NCI-H2029 treated with DMSO at 0.1 percent for 48 hours (cell line): ENCODE measurements at regions not wholly inside any gene's neighbourhood (a gene's known extent, or its start where the extent isn't known, plus 50 kb on each side); places are given as distances from the start of the nearest gene placed in this dataset.
A peak's percentile ranks its signal among the peaks of the same experiment; 100 is the strongest.
"Not testable (repeated sequence)": the region's sequence is repeated elsewhere in the genome, so short reads cannot be mapped to it uniquely, and the experiment has no call there.

Source experiments
- DNase-seq: peaks from one replicate; lab custom pipeline; 2025; lab: John Stamatoyannopoulos, UW

DNA sequence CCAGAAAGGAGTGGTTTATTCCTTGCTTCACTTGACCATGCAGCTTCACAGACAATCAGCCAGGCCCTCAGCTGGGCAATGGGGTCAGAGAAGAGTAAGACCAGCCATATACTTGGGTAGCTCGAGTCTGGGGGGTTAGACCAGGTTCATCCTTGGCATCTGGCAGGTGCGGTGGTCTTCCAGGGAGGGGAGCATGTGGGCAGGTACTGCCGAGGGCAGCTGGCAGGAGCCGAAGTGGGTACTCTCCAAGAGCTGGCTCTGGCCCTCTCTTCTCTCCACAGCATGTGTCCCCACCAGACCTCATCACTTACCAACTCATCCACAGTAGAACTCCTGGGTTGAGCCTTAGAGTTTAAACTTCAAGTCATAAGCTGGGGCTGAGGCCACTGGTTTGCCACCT is 156.8 kb downstream of the FOXD2 start:
- no peak for DNase-seq

DNA sequence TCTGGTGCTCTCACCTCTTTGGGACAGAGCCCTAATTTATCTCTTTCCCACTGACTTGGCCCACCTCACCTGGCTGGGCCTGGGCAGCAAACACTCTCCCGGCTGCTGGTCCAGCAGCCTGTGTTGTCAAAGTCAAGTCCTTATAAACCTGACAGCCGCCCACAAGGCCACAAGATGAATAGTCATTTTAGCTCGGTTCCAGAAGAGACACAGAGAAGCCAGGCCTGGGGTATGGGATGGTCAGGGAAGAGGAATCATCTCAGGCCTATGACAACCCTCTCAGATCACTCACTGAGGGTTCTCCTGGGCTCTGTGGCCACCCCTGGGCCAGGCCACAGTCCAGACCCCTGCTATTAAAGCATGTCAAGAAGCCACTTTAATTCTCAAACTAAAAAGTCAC is 158.5 kb downstream of the FOXD2 start:
- no peak for DNase-seq

DNA sequence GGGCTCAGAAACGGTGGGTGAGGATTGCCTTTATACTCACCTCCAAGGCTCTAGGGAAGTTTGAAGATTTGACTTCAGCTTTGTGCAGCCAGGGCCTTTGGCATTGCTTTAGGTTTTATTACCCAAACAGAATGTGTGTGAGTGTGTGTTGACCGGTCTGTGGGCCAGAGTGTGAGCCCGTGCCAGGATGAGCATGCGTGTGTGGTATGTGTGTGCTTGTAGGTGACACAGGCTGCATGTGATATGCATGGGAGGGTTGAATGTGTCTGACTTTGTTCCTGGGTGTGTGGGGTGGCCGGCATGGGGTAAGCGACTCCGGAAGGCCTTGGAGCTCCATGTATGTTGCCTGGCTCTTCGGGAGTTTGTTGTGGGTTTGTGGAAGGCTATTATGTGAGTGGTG is 160.5 kb downstream of the FOXD2 start:
- DNase-seq, result no peak

DNA sequence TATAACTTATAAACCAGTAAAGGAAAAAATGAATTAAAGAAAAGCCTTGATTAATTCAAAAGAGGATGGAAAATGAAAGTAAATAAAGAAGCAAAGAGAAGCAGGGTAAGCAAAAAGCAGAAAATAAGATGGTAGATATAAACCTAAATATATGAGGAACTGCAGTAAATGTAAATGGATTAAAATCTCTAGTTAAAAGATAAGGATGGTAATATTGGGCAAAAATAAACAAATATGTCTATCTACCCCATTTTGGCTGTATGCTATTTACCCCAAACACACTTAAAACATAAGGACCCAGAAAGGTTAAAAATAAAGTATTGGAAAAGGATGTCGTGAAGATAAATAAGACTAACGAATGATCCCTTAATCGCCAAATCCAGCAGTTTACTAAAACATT is 161.9 kb downstream of the FOXD2 start:
- DNase-seq, result no peak

DNA sequence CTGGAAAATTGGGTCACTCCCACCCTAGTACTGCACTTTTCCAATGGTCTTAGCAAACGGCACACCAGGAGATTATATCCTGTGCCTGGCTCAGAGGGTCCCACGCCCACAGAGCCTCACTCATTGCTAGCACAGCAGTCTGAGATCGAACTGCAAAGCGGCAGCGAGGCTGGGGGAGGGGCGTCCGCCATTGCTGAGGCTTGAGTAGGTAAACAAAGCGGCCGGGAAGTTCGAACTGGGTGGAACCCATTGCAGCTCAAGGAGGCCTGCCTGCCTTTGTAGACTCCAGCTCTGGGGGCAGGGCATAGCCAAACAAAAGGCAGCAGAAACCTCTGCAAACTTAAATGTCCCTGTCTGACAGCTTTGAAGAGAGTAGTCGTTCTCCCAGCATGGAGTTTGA is 164.6 kb downstream of the FOXD2 start:
- DNase-seq, result not testable (repeated sequence)

DNA sequence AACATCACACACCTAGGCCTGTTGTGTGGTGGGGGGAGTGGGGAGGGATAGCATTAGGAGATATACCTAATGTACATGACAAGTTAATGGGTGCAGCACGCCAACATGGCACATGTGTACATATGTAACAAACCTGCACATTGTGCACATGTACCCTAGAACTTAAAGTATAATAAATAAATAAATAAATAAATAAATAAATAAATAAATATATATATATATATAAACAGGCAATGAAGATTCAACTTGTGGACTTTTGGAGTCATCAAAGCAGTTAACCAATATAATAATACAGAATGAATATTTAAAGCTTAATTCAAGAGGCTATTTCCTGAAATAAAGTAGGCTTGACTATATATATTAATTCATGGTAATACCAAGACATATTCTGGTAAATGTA is 167.0 kb downstream of the FOXD2 start:
- DNase-seq, result not testable (repeated sequence)

DNA sequence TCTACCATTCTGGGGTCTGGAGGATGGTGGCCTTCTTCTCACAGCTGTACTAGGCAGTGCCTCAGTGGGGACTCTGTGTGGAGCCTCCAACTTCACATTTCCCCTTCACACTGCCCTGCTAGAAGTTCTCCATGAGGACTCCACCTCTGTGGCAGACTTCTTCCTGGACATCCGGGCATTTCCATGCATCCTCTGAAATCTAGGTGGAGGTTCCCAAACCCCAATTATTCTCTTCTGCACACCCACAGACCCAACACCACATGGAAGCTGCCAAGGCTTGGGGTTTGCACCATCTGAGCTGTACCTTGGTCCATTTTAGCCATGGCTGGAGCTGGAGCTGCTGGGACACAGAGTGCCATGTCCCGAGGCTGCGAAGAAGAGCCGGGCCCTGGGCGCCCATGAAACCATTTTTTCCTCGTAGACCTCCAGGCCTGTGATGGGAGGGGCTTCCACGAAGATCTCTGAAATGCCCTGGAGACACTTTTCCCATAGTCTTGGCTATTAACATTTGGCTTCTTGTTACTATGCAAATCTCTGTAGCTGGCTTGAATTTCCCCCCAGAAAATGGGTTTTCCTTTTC is 170.5 kb downstream of the FOXD2 start:
- no peak for DNase-seq

DNA sequence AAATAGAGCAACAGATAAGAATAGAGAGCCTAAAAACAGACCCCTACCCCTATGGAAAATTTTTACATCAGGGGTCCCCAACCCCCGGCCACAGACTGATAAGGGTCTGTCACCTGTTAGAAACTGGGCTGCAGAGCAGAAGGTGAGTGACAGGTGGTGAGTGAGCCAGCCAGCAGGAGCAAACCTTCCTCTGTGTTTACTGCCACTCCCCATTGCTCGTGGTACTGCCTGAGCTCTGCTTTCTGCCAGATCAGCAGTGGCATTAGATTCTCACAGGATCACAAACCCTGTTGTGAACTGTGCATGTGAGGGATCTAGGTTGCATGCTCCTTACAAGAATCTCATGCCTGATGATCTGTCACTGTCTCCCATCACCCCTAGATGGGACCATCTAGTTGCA is 174.1 kb downstream of the FOXD2 start:
- DNase-seq, result no peak

DNA sequence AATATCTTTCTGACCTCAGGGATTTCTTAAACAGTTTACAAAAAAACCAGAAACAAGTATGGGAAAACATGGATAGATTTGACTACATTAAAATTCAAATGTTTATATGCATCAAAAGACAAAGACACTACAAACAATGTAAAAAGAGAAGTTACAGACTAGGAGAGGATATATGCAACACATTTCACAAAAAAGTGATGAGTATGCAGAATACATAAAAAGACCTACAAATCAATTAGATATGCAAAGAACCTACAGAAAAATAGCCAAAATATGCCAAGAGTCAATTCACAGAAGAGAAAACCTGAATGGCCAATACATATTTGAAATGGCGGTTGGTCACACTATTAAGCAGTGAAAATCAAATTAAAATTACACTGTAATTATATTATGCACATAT is 175.0 kb downstream of the FOXD2 start:
- no peak for DNase-seq

DNA sequence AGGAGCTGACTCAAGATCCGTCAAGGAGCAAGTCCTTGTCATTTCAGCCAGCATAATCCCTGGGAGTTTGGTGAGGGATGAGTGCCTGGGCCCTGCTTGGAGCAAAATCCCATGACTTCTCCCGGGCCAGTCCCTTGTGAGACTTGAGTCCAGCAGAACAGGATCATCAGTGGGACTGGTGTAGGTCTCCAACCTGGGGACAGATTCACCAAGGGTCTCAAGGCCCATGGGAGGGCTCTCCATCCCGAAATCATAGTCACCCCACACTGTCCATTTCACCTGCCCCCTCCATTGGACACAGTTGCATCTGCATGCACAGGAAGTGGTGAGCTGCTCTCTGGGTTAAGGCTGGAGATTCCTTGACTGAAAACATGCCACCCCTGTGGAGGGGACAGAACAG is 178.2 kb downstream of the FOXD2 start:
- no peak for DNase-seq

DNA sequence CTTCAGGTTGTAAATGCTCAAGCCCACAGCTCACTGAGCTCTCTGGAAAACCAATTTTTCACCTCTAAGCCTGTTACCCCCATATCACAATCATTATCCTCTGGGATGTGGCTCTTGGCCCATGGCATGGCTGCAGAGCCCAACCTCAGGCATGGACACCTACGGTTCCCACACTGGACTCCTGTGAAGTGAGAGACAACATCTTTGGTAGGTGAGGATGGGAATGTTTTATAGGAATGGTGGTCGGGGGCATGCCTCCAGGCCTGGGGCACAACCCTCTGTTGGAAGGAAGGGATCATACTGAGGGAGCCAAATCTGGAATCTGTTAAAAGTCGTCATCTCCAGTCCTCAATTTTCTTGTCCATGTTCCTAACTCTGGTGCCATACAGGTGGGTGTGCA is 179.1 kb downstream of the FOXD2 start:
- DNase-seq, result no peak

DNA sequence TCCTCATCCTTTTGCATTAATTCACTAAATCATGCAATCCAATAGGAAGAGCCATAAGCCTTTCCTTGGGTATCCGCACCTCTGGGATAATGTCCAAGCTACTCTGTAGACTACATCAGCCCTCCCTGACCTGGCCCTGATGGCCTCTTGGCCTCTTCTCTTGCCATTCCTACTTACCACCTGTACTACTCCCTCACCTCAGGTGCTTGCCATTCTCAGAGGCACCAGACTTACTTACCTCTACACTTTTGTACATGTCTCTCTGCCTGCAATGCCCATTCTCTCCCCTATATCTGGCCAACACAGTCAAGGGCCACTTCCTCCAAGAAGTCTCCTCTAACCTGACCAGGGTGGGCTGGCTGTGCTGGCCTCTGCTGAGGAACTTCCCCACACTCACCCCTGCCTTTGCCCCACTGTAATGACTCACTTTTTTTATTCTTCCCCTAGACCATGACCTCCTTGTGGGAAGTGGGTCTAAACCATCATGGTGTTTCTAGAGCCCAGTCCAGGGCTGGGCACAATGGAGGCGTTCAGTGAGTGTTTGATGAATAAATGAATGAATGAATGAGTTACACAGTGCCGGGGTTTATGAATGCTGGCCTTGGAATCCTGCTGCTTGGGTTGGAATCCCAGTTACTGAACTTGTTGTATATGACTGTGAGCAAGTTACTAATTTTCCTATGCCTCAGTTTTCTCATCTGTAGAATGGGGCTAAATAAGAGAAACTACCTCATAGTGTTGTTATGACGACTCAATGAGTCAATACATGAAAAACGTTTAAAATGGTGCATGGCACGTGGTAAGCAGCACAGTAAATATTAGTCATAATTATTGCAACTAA is 179.8 kb downstream of the FOXD2 start:
- DNase-seq, result no peak

DNA sequence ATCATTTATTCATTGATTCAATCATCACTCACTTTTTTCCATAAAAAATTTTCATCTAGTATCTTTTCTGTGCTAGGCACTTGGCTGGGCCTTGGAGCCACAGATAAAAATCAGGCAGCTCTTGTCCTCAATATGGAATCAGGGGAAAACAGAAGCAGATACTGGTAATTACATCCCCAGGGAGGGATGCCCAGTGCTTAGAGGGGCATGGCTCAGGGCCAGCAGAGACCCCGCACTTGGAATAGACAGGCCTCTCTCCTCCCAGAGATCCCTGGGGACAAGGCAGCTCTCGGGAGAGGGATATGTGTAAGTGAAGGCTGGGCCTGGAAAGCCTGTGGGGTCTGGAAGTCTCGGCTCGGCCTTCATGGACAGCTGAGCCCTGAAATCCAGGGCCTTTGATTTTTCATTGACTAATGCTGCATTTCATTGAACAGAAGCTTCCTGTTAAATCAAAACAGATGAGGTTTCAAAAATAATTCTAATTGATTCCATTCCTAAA is 180.4 kb downstream of the FOXD2 start:
- no peak for DNase-seq

DNA sequence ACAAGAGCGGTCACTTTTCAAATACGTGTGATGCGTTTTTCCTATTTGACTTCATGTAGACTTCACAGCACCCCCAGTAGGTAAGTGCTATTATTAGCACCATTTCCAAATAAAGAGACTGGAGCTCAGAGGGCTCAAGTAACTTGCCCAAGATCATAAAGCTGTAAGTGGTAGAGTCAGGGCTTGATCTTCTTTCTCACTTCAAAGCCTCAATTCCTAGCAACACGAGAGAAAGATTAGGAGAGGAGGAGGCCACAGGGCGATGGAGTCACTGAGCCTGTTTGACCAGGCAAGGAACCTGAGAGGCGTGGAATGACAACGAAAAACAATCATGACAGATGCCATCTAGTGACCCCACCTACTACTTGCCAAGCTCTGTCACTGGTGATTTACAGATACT is 181.0 kb downstream of the FOXD2 start:
- DNase-seq, result no peak

DNA sequence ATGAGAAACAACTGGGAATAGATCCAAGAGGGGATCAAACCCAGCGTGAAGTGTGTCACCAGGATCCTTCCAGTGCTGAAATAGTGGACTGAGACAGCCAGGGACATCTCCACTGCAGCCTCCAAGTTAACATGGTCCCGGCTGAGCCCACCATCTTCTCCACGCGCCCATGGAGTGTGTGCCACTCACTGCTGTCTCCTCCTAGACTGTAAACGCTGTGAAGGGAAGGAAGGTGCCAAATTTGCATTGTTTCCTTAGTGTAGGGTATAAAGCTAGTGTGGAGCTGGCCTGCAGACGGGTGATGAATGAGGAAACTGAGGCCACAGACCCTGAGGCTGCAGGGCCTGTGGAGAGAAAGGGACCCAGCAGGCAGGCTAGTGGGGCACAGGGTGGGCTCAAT is 183.6 kb downstream of the FOXD2 start:
- no peak for DNase-seq

DNA sequence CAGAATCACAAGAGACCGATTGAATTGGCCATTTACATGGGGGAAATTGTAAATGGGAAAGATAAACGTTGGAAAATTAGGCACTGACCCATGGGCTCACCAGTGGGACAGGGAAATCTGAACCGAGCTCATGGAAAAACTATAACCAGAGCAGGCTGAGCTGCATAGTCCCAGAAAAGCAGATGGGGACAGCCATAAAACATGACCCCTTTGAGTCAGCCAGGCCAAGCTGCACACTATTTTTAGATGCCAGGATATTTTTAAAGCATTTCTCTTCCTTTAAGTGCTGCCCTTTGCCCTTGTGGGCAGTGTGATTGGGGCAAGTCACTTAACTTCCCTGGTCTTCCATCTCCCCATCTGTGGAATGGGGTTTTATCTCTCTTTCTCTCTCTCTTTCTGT is 184.1 kb downstream of the FOXD2 start:
- DNase-seq, result no peak

DNA sequence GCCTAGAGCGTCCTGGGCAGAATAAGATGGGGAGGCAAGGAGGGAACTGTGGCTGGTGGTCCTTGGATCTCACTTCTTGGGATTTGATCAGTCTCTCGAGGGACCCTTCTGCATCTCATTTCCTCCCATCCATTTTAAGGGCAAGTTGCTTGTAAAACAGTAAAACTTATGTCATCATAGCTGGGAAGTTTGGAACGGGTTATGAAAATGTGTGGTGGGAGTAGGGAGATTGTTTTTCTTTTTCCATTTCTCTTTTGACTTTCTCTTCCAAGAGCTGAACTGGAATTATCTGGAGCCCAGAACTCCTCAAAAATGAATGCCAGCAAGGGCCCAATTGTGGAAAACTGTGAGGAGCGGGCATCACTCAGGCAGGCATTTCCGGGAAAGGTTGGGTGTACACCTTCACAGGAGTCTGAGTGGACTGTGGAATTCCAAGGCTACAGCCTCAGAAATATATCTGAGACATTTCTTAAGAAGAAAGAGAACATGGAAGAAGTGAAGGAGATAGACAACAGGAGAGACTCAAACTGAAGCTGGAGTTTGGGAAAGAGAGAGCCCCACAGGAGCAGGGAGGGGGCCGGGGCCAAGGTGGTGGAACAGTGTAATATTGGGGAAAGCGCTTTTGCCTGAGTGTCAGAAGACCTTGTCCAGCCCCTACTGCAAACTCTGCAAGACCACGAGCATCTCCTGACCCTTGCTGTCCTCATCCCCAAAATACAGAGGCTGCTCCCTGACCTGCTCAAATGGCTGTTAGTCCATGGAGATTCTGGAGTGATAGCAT is 185.1 kb downstream of the FOXD2 start:
- DNase-seq, result no peak

DNA sequence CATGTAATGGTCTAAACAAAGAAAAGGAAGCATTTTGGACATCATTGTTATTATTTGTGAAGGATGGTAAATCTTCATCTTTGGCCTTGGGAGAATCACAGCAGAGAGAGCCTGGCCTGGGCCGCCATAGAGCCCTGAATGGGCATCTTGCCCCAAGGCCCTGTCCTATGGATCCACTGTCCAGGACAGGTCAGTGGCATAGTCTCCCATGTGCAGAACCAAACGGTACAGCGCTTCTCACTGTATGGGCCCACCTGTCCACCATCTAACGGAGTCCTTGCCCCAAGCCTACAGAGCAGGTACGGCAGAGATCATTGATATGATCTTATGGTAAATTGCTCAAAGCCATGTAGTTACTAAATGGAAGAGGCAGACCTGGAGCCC is 185.7 kb downstream of the FOXD2 start:
- DNase-seq, result no peak

DNA sequence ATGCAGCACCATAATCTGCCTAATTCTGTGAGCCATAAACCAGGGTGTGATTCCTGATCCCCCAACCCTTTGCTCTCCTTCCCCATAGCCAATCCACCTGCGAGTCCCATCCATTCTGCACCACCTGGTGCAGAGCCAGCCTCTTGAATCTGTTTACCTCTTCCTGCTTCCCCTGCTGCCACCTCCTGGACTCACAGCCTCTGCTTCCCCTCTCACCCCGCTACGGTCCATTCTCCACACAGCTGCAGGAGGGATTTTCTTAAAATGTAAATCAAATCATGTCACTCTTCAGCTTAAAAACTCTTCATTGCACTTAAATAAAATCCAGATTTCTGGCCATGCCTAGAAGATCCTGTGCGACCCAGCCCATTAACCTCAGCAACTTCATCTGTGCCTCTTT is 186.7 kb downstream of the FOXD2 start:
- DNase-seq, result peak; percentile 88

DNA sequence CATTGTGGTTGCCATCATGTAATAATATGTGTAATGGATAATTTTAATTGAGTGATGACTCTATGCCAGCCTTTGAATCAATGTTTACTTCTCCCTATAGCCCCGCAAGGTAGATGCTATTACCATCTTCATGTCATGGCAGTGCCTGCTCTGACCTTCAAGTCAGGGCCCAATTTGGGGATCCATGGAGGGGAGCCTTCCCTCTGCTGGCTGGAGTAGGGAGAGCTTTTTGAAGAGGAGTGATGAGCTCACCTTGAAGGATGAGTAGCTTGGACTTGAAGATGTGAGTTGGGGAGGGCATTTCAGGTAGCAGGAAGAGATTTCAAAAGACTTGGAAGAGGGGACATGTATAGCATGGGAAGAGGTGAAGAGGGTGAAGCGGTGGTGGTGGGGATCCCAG is 189.2 kb downstream of the FOXD2 start:
- DNase-seq, result no peak

DNA sequence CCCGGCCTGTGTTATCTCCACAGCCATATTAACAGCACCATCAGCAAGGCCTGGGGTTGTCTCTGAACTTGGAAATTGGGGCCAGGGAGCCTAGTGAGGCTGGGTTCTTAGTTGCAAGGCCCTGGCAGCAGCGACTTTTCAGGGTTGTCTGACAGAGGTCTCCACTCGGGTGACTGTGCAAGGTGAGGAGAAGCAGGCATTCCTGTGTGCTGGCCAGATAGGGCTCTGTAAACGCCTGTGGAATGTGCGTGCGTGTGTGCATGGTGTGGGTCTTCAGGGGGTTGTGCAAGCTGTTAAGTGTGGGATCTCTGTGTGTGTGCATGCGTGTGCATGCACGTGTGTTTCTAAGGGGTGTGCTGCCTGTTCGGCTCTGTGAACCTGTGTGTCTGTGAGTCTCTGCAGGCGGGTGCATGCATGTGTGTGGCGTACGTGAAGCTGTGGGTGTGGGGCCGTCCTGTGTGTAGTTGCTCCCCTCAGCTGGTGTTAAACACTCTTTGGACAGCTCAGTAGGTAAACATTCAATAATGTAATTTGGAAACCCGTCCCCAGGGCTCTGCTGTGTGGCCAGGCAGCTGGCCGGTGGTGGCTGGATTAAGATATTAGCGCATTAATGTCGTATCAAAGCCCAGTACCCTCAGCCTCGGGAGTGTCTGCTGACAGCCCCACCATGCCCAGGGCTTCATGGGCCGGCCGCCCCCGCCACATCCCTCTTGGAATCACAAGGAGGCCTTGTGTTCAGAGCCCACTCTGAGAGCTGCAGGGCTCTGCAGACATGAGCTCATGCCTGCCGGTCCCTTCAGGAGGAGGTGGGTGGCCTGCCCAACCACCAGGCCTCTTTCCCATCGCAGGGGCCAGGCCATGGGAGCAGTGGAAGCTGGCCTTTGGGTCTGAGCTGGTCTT is 189.9 kb downstream of the FOXD2 start:
- no peak for DNase-seq

DNA sequence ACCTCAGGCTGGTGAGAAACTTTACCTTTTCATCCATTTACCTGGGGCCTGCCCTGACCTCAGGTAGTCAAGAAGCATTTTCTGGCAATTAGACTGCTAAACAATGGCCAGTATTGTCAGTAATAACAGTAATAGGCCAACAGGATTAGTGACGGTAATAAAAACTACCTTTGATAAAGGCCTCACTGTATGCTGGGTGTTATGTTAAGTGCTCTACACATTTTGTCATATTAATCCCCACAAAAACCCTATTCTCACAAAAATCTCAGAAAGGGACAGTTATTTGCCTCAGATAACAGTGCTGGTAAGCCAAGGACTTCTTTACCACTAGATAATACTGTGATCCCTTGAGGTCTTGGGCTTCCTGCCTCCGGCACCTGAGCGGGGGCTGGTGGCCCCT is 191.4 kb downstream of the FOXD2 start:
- DNase-seq, result no peak
